K562 (cell line): ENCODE measurements at regions not wholly inside any gene's neighbourhood (a gene's known extent, or its start where the extent isn't known, plus 50 kb on each side); places are given as distances from the start of the nearest gene placed in this dataset.

Experiments used
- ATAC-seq: fragments of 200-7000 bp; cut with Tn5 transposase; 3 replicates; pipeline ENCODE4 v1.9.1; 2020; ENCODE audit warnings: moderate library complexity
- BruUV-seq: library from RNA; stranded (reverse); fragments of 400-500 nt; replicated peaks from 2 replicates; lab custom pipeline; 2021; lab: Mats Ljungman, UMichigan
- CTCF ChIA-PET: fragments of 300-600 bp; formaldehyde crosslinking; extraction: SDS; loops from one replicate; lab custom pipeline; 2021; ENCODE audit warnings: low intra/inter-chr PET ratio; lab: Yijun Ruan, JAX
- POLR2A ChIA-PET: fragments of 300-600, 350-650 bp; sonication (Branson Sonifier 250); formaldehyde crosslinking; extraction: SDS; loops from one replicate; lab custom pipeline; 2021; ENCODE audit warnings: antibody characterized with exemption, inconsistent platforms; lab: Yijun Ruan, JAX
- DNase-seq, 4 experiments: peaks; one replicate each; pipeline versions ENCODE4 v3.0.0 to v3.0.0-alpha.2; 2011 to 2018; ENCODE audit warnings: low spot score in 3 of 4, mixed read lengths in 3 of 4; ENCODE audit errors: extremely low read depth in 1 of 4
- FAIRE-seq: peaks from 2 replicates; lab custom pipeline; 2011; peaks lifted over from hg19 to GRCh38; lab: Jason Lieb, UNC
- H2AFZ ChIP-seq: 2 replicates; pipeline ENCODE4 v1.6.0; 2011; ENCODE audit warnings: low read depth, low read length, control low read depth, inconsistent platforms
- H3K27ac ChIP-seq: fragments of 200-600 bp; 3 replicates; pipeline ENCODE4 v1.8.0; 2011; ENCODE audit warnings: low read depth, mild to moderate bottlenecking, control low read depth, inconsistent platforms, low read length, moderate library complexity, mixed read lengths; ENCODE audit errors: extremely low read depth
- H3K27me3 ChIP-seq, 2 experiments: fragments of 300-600 bp in 1 of 2; 2 replicates in 1 of 2; 3 replicates in 1 of 2; pipeline versions ENCODE4 v1.6.0 to v1.8.0; 2011; ENCODE audit warnings: inconsistent platforms in 2 of 2, low read length in 2 of 2, mild to moderate bottlenecking in 1 of 2, mixed read lengths in 1 of 2, moderate library complexity in 1 of 2; ENCODE audit not compliant: control insufficient read depth in 2 of 2, insufficient read depth in 2 of 2
- H3K36me3 ChIP-seq: fragments of 300-600 bp; 3 replicates; pipeline ENCODE4 v1.8.0; 2011; ENCODE audit warnings: mild to moderate bottlenecking, low read length, inconsistent platforms; ENCODE audit not compliant: control insufficient read depth, insufficient read depth
- H3K4me1 ChIP-seq, 2 experiments: fragments of 200-600 bp in 1 of 2; replicated peaks in 1 of 2; 2 replicates in 1 of 2; 3 replicates in 1 of 2; pipeline versions ENCODE4 v1.5.1 to v1.8.0; 2011; ENCODE audit warnings: inconsistent platforms in 2 of 2, low read length in 2 of 2, mild to moderate bottlenecking in 1 of 2, mixed read lengths in 1 of 2, moderate library complexity in 1 of 2; ENCODE audit not compliant: control insufficient read depth in 2 of 2, insufficient read depth in 2 of 2
- H3K4me2 ChIP-seq: 2 replicates; pipeline ENCODE4 v1.6.1; 2011; ENCODE audit warnings: low read length, control low read depth, inconsistent platforms, mixed read lengths; ENCODE audit not compliant: insufficient read depth
- H3K4me3 ChIP-seq: fragments of 200-600 bp; sonication (generic), shearing (Covaris generic); 2 replicates; pipeline ENCODE4 v1.5.1; 2016; ENCODE audit warnings: control low read depth, inconsistent platforms
- H3K79me2 ChIP-seq: fragments of 200-600 bp; 3 replicates; pipeline ENCODE4 v1.8.0; 2011; ENCODE audit warnings: low read length, inconsistent platforms; ENCODE audit not compliant: control insufficient read depth, insufficient read depth
- H3K9ac ChIP-seq, 2 experiments: 2 replicates each; pipeline versions ENCODE4 v1.6.0 to v1.6.1; 2011; ENCODE audit warnings: low read depth in 2 of 2, low read length in 2 of 2, control low read depth in 1 of 2, inconsistent platforms in 1 of 2, mild to moderate bottlenecking in 1 of 2, mixed read lengths in 1 of 2; ENCODE audit not compliant: insufficient read depth in 1 of 2
- H3K9me1 ChIP-seq: one replicate; pipeline ENCODE4 v1.6.0; 2011; ENCODE audit warnings: inconsistent platforms, mild to moderate bottlenecking, low read length, moderate library complexity; ENCODE audit not compliant: control insufficient read depth, insufficient read depth
- H3K9me3 ChIP-seq: replicated peaks from 2 replicates; pipeline ENCODE4 v1.5.1; 2011; ENCODE audit warnings: low read depth, low read length, inconsistent platforms; ENCODE audit not compliant: control insufficient read depth, insufficient read depth
- H4K20me1 ChIP-seq: replicated peaks from 2 replicates; pipeline ENCODE4 v1.6.1; 2011; ENCODE audit warnings: low read length, inconsistent platforms, mixed read lengths; ENCODE audit not compliant: control insufficient read depth, insufficient read depth
- ARID3A ChIP-seq: IDR thresholded peaks from 2 replicates; pipeline ENCODE4 v1.6.1; 2012; ENCODE audit warnings: low read depth, low read length, improper control_type of control experiment, borderline replicate concordance
- CREB3 ChIP-seq: fragments of 450-650 bp; conservative IDR thresholded peaks from 2 replicates; pipeline ENCODE4 v1.6.1; 2016; ENCODE audit warnings: missing genetic modification characterization, low read depth, mild to moderate bottlenecking, missing compliant biosample characterization, moderate library complexity
- CREBBP ChIP-seq: IDR thresholded peaks from one replicate; pipeline ENCODE4 v1.6.1; 2012; ENCODE audit warnings: low read depth, mild to moderate bottlenecking, control low read depth, inconsistent platforms, low read length
- HBP1 ChIP-seq: fragments of 450-650 bp; formaldehyde crosslinking; IDR thresholded peaks from 2 replicates; pipeline ENCODE4 v1.4.0; 2022; ENCODE audit warnings: missing genetic modification characterization
- MTA1 ChIP-seq: fragments of 450-650 bp; IDR thresholded peaks from 2 replicates; pipeline ENCODE4 v1.6.1; 2017; ENCODE audit warnings: borderline replicate concordance
- TCF15 ChIP-seq: fragments of 250-450 bp; sonication (Bioruptor Pico); IDR thresholded peaks from 2 replicates; pipeline ENCODE4 v1.8.0; 2022; ENCODE audit warnings: moderate library complexity, mild to moderate bottlenecking, inconsistent platforms
- THRA ChIP-seq: fragments of 450-650 bp; IDR thresholded peaks from 2 replicates; pipeline ENCODE4 v1.6.1; 2017; ENCODE audit warnings: mild to moderate bottlenecking, moderate library complexity
- USF1 ChIP-seq: sonication (generic); formaldehyde crosslinking; IDR thresholded peaks from 2 replicates; pipeline ENCODE4 v1.9.0; 2022; ENCODE audit warnings: mild to moderate bottlenecking, missing genetic modification reagents
- ZFP1 ChIP-seq: fragments of 450-650 bp; formaldehyde crosslinking; IDR thresholded peaks from 2 replicates; pipeline ENCODE4 v1.4.0; 2020; ENCODE audit warnings: mild to moderate bottlenecking, mixed read lengths
- ZNF639 ChIP-seq, 2 experiments: fragments of 200-800 bp in 1 of 2; sonication (Bioruptor generic) in 1 of 2; sonication (generic) in 1 of 2; formaldehyde crosslinking in 1 of 2; IDR thresholded peaks in 1 of 2; conservative IDR thresholded peaks in 1 of 2; 2 replicates each; pipeline versions ENCODE4 v1.5.0 to v1.6.1; 2016 to 2020; ENCODE audit warnings: missing compliant biosample characterization in 1 of 2, missing genetic modification characterization in 1 of 2, missing genetic modification reagents in 1 of 2
- WGBS: fragments of 100-300 bp; shearing (Covaris generic); methylation state at CpG from one replicate; pipeline ENCODE4 v1.1.6; 2016; ENCODE audit warnings: low coverage, mixed read lengths; ENCODE audit not compliant: insufficient coverage; ENCODE audit errors: missing lambda C conversion rate; 5-methylcytosine and 5-hydroxymethylcytosine counted together
- in situ Hi-C: fragments of 300-500 bp; cut with MboI; formaldehyde crosslinking; loops from 4 replicates; pipeline ENCODE4 v1.15.0; 2018; ENCODE audit warnings: inconsistent platforms, mixed read lengths
- intact Hi-C: fragments of 100-400 bp; cut with micrococcal nuclease; formaldehyde crosslinking; loops from 2 replicates; pipeline ENCODE4 v1.14.2; 2022

GRCh38 chr6:27582928-27583725, 110.2 kb upstream of the ZNF184 start (continued):
- TF ChIP-seq ZNF639 (CRISPR knock-in tag; conservative IDR thresholded peaks at IDR 0.05 in 1 of 2, IDR thresholded peaks at IDR 0.05 in 1 of 2) (no peak), CREB3 (tag) (no peak), ZFP1 (no peak)

- intact Hi-C loops (no loop called here), in situ Hi-C loops (no loop called here)
- DNase-seq (no peak), FAIRE-seq (no peak), ATAC-seq (no peak)
- Histone ChIP-seq H4K20me1 (no peaks in the 10 kb centered on the region), H3K27ac (no peak overlapping the region), H2AFZ (no peak overlapping the region), H3K79me2 (no peaks in the 10 kb centered on the region), H3K9ac (no peak overlapping the region), H3K9me3 (no peaks in the 10 kb centered on the region), H3K27me3 (no peaks in the 10 kb centered on the region), H3K4me1 (peaks cover 7 to 16% of the 10 kb centered on the region in 2 experiments; a peak in 4 of 5 replicates), H3K36me3 (no peaks in the 10 kb centered on the region), H3K4me2 (no peak overlapping the region), H3K9me1 (no peaks in the 10 kb centered on the region), H3K4me3 (no peak overlapping the region)
- ChIA-PET CTCF (no interaction called here), POLR2A (interaction anchor here (0.7 to 1.1 kb wide), 2 partner anchors 101 to 205 kb away, joined by 3 read pairs; no protein-coding TSS in a partner anchor)
- WGBS: 84% methylated on average over 2 of the region's 2 CpGs
- no TSS peak for BruUV-seq
- TF ChIP-seq USF1 (CRISPR knock-in tag) (no peak), TCF15 (CRISPR knock-in tag) (no peak), HBP1 (no peak), THRA (no peak), CREBBP (no peak), MTA1 (no peak), ARID3A (no peak)
Observed at GRCh38 chr6:27579973-27580372, 107.1 kb upstream of the ZNF184 start.
